ENCODE measurements at regions not wholly inside any gene's neighbourhood (a gene's known extent, or its start where the extent isn't known, plus 50 kb on each side); places are given as distances from the start of the nearest gene placed in this dataset.
"Not testable (repeated sequence)": the region's sequence is repeated elsewhere in the genome, so short reads cannot be mapped to it uniquely, and the experiment has no call there.

GRCh38 chr5:163888366-163888765 is 382.9 kb downstream of the MAT2B start:
- ATAC-seq (ENCODE audit: low read depth in 2 of 2): no peak
- no peak overlapping the region for H3K4me3 ChIP-seq (ENCODE audit: low read depth, low read length)
- no peaks in the 10 kb centered on the region for H3K9me3 ChIP-seq (ENCODE audit: control insufficient read depth in 2 of 2, low read length in 2 of 2)
- Mint-ChIP-seq H3K27me3 (no peaks in the 10 kb centered on the region), H3K36me3 (no peaks in the 10 kb centered on the region), H3K27ac (no peak overlapping the region), H3K9me3 (peaks cover 0 to 10% (median 5%) of the 10 kb centered on the region in 7 donors), H3K4me1 (no peaks in the 10 kb centered on the region), H3K4me3 (no peak overlapping the region)
- H3K4me1 ChIP-seq (ENCODE audit: control insufficient read depth, insufficient read depth, low read length, poor library complexity, severe bottlenecking): no peaks in the 10 kb centered on the region
- H3K27ac ChIP-seq (ENCODE audit: insufficient read depth, low read length, poor library complexity, severe bottlenecking): no peak overlapping the region
- H3K36me3 ChIP-seq (ENCODE audit: control insufficient read depth, insufficient read depth, low read length): no peaks in the 10 kb centered on the region
- DNase-seq: no peak
- no peaks in the 10 kb centered on the region for H3K27me3 ChIP-seq (ENCODE audit: control insufficient read depth, insufficient read depth, low read length)

GRCh38 chr5:163889369-163889768 is 383.9 kb downstream of the MAT2B start:
- Mint-ChIP-seq H3K27me3 (no peaks in the 10 kb centered on the region), H3K4me1 (no peaks in the 10 kb centered on the region), H3K4me3 (no peak overlapping the region), H3K9me3 (peaks cover 0 to 10% (median 3%) of the 10 kb centered on the region in 7 donors), H3K36me3 (no peaks in the 10 kb centered on the region), H3K27ac (no peak overlapping the region)
- DNase-seq (no peak), ATAC-seq (ENCODE audit: low read depth in 2 of 2) (no peak)
- Histone ChIP-seq H3K9me3 (ENCODE audit: control insufficient read depth in 2 of 2, low read length in 2 of 2) (no peaks in the 10 kb centered on the region), H3K27me3 (ENCODE audit: control insufficient read depth, insufficient read depth, low read length) (no peaks in the 10 kb centered on the region), H3K27ac (ENCODE audit: insufficient read depth, low read length, poor library complexity, severe bottlenecking) (no peak overlapping the region), H3K36me3 (ENCODE audit: control insufficient read depth, insufficient read depth, low read length) (no peaks in the 10 kb centered on the region), H3K4me3 (ENCODE audit: low read depth, low read length) (no peak overlapping the region), H3K4me1 (ENCODE audit: control insufficient read depth, insufficient read depth, low read length, poor library complexity, severe bottlenecking) (no peaks in the 10 kb centered on the region)

GRCh38 chr5:163890261-163890660 is 384.8 kb downstream of the MAT2B start:
- no peaks in the 10 kb centered on the region for H3K27me3 ChIP-seq (ENCODE audit: control insufficient read depth, insufficient read depth, low read length)
- H3K36me3 ChIP-seq (ENCODE audit: control insufficient read depth, insufficient read depth, low read length): no peaks in the 10 kb centered on the region
- peaks cover 0 to 10% (median 4%) of the 10 kb centered on the region in 7 donors for H3K9me3 Mint-ChIP-seq
- H3K4me1 ChIP-seq (ENCODE audit: control insufficient read depth, insufficient read depth, low read length, poor library complexity, severe bottlenecking): no peaks in the 10 kb centered on the region
- no peak for DNase-seq
- H3K27ac Mint-ChIP-seq: no peak overlapping the region
- ATAC-seq (ENCODE audit: low read depth in 2 of 2): no peak
- H3K9me3 ChIP-seq (ENCODE audit: control insufficient read depth in 2 of 2, low read length in 2 of 2): no peaks in the 10 kb centered on the region
- no peaks in the 10 kb centered on the region for H3K36me3 Mint-ChIP-seq
- H3K27me3 Mint-ChIP-seq: no peaks in the 10 kb centered on the region
- H3K4me3 Mint-ChIP-seq: no peak overlapping the region
- no peak overlapping the region for H3K27ac ChIP-seq (ENCODE audit: insufficient read depth, low read length, poor library complexity, severe bottlenecking)
- no peaks in the 10 kb centered on the region for H3K4me1 Mint-ChIP-seq
- H3K4me3 ChIP-seq (ENCODE audit: low read depth, low read length): no peak overlapping the region

- H3K4me3 ChIP-seq (ENCODE audit: low read depth, low read length): no peak overlapping the region
- H3K4me1 ChIP-seq (ENCODE audit: control insufficient read depth, insufficient read depth, low read length, poor library complexity, severe bottlenecking): no peaks in the 10 kb centered on the region
- no peaks in the 10 kb centered on the region for H3K4me1 Mint-ChIP-seq
- no peak for ATAC-seq (ENCODE audit: low read depth in 2 of 2)
- H3K36me3 Mint-ChIP-seq: no peaks in the 10 kb centered on the region
- no peaks in the 10 kb centered on the region for H3K36me3 ChIP-seq (ENCODE audit: control insufficient read depth, insufficient read depth, low read length)
- H3K27me3 ChIP-seq (ENCODE audit: control insufficient read depth, insufficient read depth, low read length): no peaks in the 10 kb centered on the region
- no peak for DNase-seq
- no peak overlapping the region for H3K27ac Mint-ChIP-seq
- H3K27ac ChIP-seq (ENCODE audit: insufficient read depth, low read length, poor library complexity, severe bottlenecking): no peak overlapping the region
- H3K27me3 Mint-ChIP-seq: no peaks in the 10 kb centered on the region
- H3K9me3 ChIP-seq (ENCODE audit: control insufficient read depth in 2 of 2, low read length in 2 of 2): no peaks in the 10 kb centered on the region
- no peak overlapping the region for H3K4me3 Mint-ChIP-seq
- H3K9me3 Mint-ChIP-seq: peaks cover 0 to 10% (median 2%) of the 10 kb centered on the region in 7 donors
Observed at GRCh38 chr5:163893281-163893680, 387.9 kb downstream of the MAT2B start.

GRCh38 chr5:163894645-163895044 is 389.2 kb downstream of the MAT2B start:
- Mint-ChIP-seq H3K27ac (no peak overlapping the region), H3K27me3 (no peaks in the 10 kb centered on the region), H3K4me1 (no peaks in the 10 kb centered on the region), H3K9me3 (peaks cover 0 to 16% (median 4%) of the 10 kb centered on the region in 7 donors), H3K36me3 (no peaks in the 10 kb centered on the region), H3K4me3 (no peak overlapping the region)
- no peaks in the 10 kb centered on the region for H3K36me3 ChIP-seq (ENCODE audit: control insufficient read depth, insufficient read depth, low read length)
- no peaks in the 10 kb centered on the region for H3K4me1 ChIP-seq (ENCODE audit: control insufficient read depth, insufficient read depth, low read length, poor library complexity, severe bottlenecking)
- H3K9me3 ChIP-seq (ENCODE audit: control insufficient read depth in 2 of 2, low read length in 2 of 2): no peaks in the 10 kb centered on the region
- no peaks in the 10 kb centered on the region for H3K27me3 ChIP-seq (ENCODE audit: control insufficient read depth, insufficient read depth, low read length)
- no peak overlapping the region for H3K27ac ChIP-seq (ENCODE audit: insufficient read depth, low read length, poor library complexity, severe bottlenecking)
- H3K4me3 ChIP-seq (ENCODE audit: low read depth, low read length): no peak overlapping the region
- DNase-seq: no peak
- no peak for ATAC-seq (ENCODE audit: low read depth in 2 of 2)

- Mint-ChIP-seq H3K36me3 (no peaks in the 10 kb centered on the region), H3K27ac (no peak overlapping the region), H3K4me3 (no peak overlapping the region), H3K9me3 (peaks cover 3 to 23% (median 10%) of the 10 kb centered on the region in 7 donors), H3K4me1 (no peaks in the 10 kb centered on the region), H3K27me3 (no peaks in the 10 kb centered on the region)
- ATAC-seq (ENCODE audit: low read depth in 2 of 2) (no peak), DNase-seq (no peak)
- H3K27ac ChIP-seq (ENCODE audit: insufficient read depth, low read length, poor library complexity, severe bottlenecking): no peak overlapping the region
- H3K4me3 ChIP-seq (ENCODE audit: low read depth, low read length): no peak overlapping the region
- H3K4me1 ChIP-seq (ENCODE audit: control insufficient read depth, insufficient read depth, low read length, poor library complexity, severe bottlenecking): no peaks in the 10 kb centered on the region
- no peaks in the 10 kb centered on the region for H3K36me3 ChIP-seq (ENCODE audit: control insufficient read depth, insufficient read depth, low read length)
- peaks cover 0 to 4% of the 10 kb centered on the region in 2 experiments for H3K9me3 ChIP-seq (ENCODE audit: control insufficient read depth in 2 of 2, low read length in 2 of 2)
- H3K27me3 ChIP-seq (ENCODE audit: control insufficient read depth, insufficient read depth, low read length): no peaks in the 10 kb centered on the region
Observed at GRCh38 chr5:163898873-163899272, 393.5 kb downstream of the MAT2B start.

- H3K4me3 Mint-ChIP-seq; H3K4me1 ChIP-seq (ENCODE audit: control insufficient read depth, insufficient read depth, low read length, poor library complexity, severe bottlenecking); H3K36me3 Mint-ChIP-seq; H3K27me3 Mint-ChIP-seq; H3K36me3 ChIP-seq (ENCODE audit: control insufficient read depth, insufficient read depth, low read length); H3K9me3 ChIP-seq (ENCODE audit: control insufficient read depth in 2 of 2, low read length in 2 of 2); DNase-seq; ATAC-seq (ENCODE audit: low read depth in 2 of 2); H3K27ac Mint-ChIP-seq; H3K27me3 ChIP-seq (ENCODE audit: control insufficient read depth, insufficient read depth, low read length); H3K4me3 ChIP-seq (ENCODE audit: low read depth, low read length); H3K4me1 Mint-ChIP-seq; H3K27ac ChIP-seq (ENCODE audit: insufficient read depth, low read length, poor library complexity, severe bottlenecking): not testable (repeated sequence)
- H3K9me3 Mint-ChIP-seq: peaks cover 0 to 18% (median 4%) of the 10 kb centered on the region in 7 donors
Observed at GRCh38 chr5:163907783-163908182, 402.4 kb downstream of the MAT2B start.

GRCh38 chr5:163908253-163908652 is 402.8 kb downstream of the MAT2B start:
- Histone ChIP-seq H3K4me3 (ENCODE audit: low read depth, low read length) (no peak overlapping the region), H3K36me3 (ENCODE audit: control insufficient read depth, insufficient read depth, low read length) (no peaks in the 10 kb centered on the region), H3K4me1 (ENCODE audit: control insufficient read depth, insufficient read depth, low read length, poor library complexity, severe bottlenecking) (no peaks in the 10 kb centered on the region), H3K27me3 (ENCODE audit: control insufficient read depth, insufficient read depth, low read length) (no peaks in the 10 kb centered on the region), H3K9me3 (ENCODE audit: control insufficient read depth in 2 of 2, low read length in 2 of 2) (no peaks in the 10 kb centered on the region), H3K27ac (ENCODE audit: insufficient read depth, low read length, poor library complexity, severe bottlenecking) (no peak overlapping the region)
- ATAC-seq (ENCODE audit: low read depth in 2 of 2) (no peak), DNase-seq (no peak)
- H3K36me3 Mint-ChIP-seq: no peaks in the 10 kb centered on the region
- no peaks in the 10 kb centered on the region for H3K4me1 Mint-ChIP-seq
- H3K9me3 Mint-ChIP-seq: peaks cover 0 to 18% (median 2%) of the 10 kb centered on the region in 7 donors
- no peak overlapping the region for H3K4me3 Mint-ChIP-seq
- H3K27me3 Mint-ChIP-seq: no peaks in the 10 kb centered on the region
- no peak overlapping the region for H3K27ac Mint-ChIP-seq
